MCF 10A (cell line): ENCODE measurements at regions not wholly inside any gene's neighbourhood (a gene's known extent, or its start where the extent isn't known, plus 50 kb on each side); places are given as distances from the start of the nearest gene placed in this dataset.
A peak's percentile ranks its signal among the peaks of the same experiment; 100 is the strongest.

Experiments
- BruUV-seq: library from RNA; stranded (reverse); fragments of 400-500 nt; replicated peaks from 2 replicates; lab custom pipeline; 2021; lab: Mats Ljungman, UMichigan
- CTCF ChIA-PET: fragments of 300-600 bp; sonication (Branson Sonifier 250); formaldehyde crosslinking; extraction: SDS; loops from one replicate; lab custom pipeline; 2021; ENCODE audit warnings: antibody characterized with exemption, inconsistent platforms; lab: Yijun Ruan, JAX
- POLR2A ChIA-PET: fragments of 300-600, 350-650 bp; sonication (Branson Sonifier 250); formaldehyde crosslinking; extraction: SDS; loops from one replicate; lab custom pipeline; 2020; ENCODE audit warnings: antibody characterized with exemption, inconsistent platforms; lab: Yijun Ruan, JAX
- DNase-seq: peaks from one replicate; pipeline ENCODE4 v3.0.0-alpha.2; 2018; ENCODE audit not compliant: unreplicated experiment
- H3K27ac Mint-ChIP-seq: one replicate; pipeline ENCODE4 v1.8.0; 2022; ENCODE audit warnings: mild to moderate bottlenecking, low read depth, mixed read lengths; ENCODE audit not compliant: unreplicated experiment
- H3K27me3 Mint-ChIP-seq: one replicate; pipeline ENCODE4 v1.8.0; 2022; ENCODE audit warnings: mixed read lengths; ENCODE audit not compliant: insufficient read depth, unreplicated experiment
- H3K36me3 Mint-ChIP-seq: one replicate; pipeline ENCODE4 v1.8.0; 2022; ENCODE audit warnings: mild to moderate bottlenecking, moderate library complexity, mixed read lengths; ENCODE audit not compliant: insufficient read depth, unreplicated experiment
- H3K4me1 Mint-ChIP-seq: one replicate; pipeline ENCODE4 v1.8.0; 2022; ENCODE audit warnings: mixed read lengths; ENCODE audit not compliant: insufficient read depth, unreplicated experiment
- H3K4me3 Mint-ChIP-seq: one replicate; pipeline ENCODE4 v1.8.0; 2022; ENCODE audit warnings: mild to moderate bottlenecking, moderate library complexity, mixed read lengths; ENCODE audit not compliant: unreplicated experiment
- H3K9me3 Mint-ChIP-seq: one replicate; pipeline ENCODE4 v1.8.0; 2022; ENCODE audit warnings: mixed read lengths; ENCODE audit not compliant: unreplicated experiment
- CTCF ChIP-seq: fragments of 200-600 bp; IDR thresholded peaks from one replicate; pipeline ENCODE4 v1.8.0; 2022; ENCODE audit warnings: antibody characterized with exemption, mild to moderate bottlenecking; ENCODE audit not compliant: unreplicated experiment
- intact Hi-C: fragments of 100-400 bp; cut with micrococcal nuclease; formaldehyde crosslinking; loops from 2 replicates; pipeline ENCODE4 v1.14.1; 2022

- H3K4me1 Mint-ChIP-seq, result no peaks in the 10 kb centered on the region
- DNase-seq, result no peak
- no peak overlapping the region for H3K27ac Mint-ChIP-seq
- no TSS peak for BruUV-seq
- no peaks in the 10 kb centered on the region for H3K36me3 Mint-ChIP-seq
- TF ChIP-seq CTCF, result no peak
- no peaks in the 10 kb centered on the region for H3K9me3 Mint-ChIP-seq
- ChIA-PET POLR2A (no interaction called here), CTCF (interaction anchor here (0.5 kb wide), 1 partner anchor 639 kb away, joined by 3 read pairs; no protein-coding TSS in a partner anchor)
- H3K4me3 Mint-ChIP-seq, result no peak overlapping the region
- H3K27me3 Mint-ChIP-seq, result no peaks in the 10 kb centered on the region
- intact Hi-C loops, result no loop called here
Measured at GRCh38 chr11:26860091-26860780, 133.7 kb upstream of the FIBIN start.

GRCh38 chr11:26860895-26861294 lies 133.0 kb upstream of the FIBIN start:
- no peak overlapping the region for H3K4me3 Mint-ChIP-seq
- H3K27me3 Mint-ChIP-seq, result no peaks in the 10 kb centered on the region
- TF ChIP-seq CTCF, result no peak
- ChIA-PET POLR2A (interaction anchor here (0.7 to 1.1 kb wide), 2 partner anchors 8 to 11 kb away, joined by 4 to 5 read pairs; no protein-coding TSS in a partner anchor), CTCF (interaction anchor here (0.5 kb wide), 1 partner anchor 638 kb away, joined by 3 read pairs; no protein-coding TSS in a partner anchor)
- no peaks in the 10 kb centered on the region for H3K4me1 Mint-ChIP-seq
- no peak for DNase-seq
- no TSS peak for BruUV-seq
- intact Hi-C loops, result no loop called here
- H3K27ac Mint-ChIP-seq, result no peak overlapping the region
- no peaks in the 10 kb centered on the region for H3K9me3 Mint-ChIP-seq
- H3K36me3 Mint-ChIP-seq, result no peaks in the 10 kb centered on the region

- ChIA-PET CTCF (no interaction called here), POLR2A (interaction anchor here (0.6 to 0.7 kb wide), 2 partner anchors 103 to 226 kb away, joined by 4 to 7 read pairs; no protein-coding TSS in a partner anchor)
- intact Hi-C loops, result no loop called here
- no peak for DNase-seq
- H3K27me3 Mint-ChIP-seq, result no peaks in the 10 kb centered on the region
- no peak for TF ChIP-seq CTCF
- H3K27ac Mint-ChIP-seq, result peak overlapping the region; percentile 22
- H3K36me3 Mint-ChIP-seq, result no peaks in the 10 kb centered on the region
- no peaks in the 10 kb centered on the region for H3K9me3 Mint-ChIP-seq
- H3K4me1 Mint-ChIP-seq, result peaks cover 4% of the 10 kb centered on the region
- no peak overlapping the region for H3K4me3 Mint-ChIP-seq
- no TSS peak for BruUV-seq
Measured at GRCh38 chr11:26862801-26863200, 131.1 kb upstream of the FIBIN start.

GRCh38 chr11:26865703-26866102 lies 128.2 kb upstream of the FIBIN start:
- no peak overlapping the region for H3K4me3 Mint-ChIP-seq
- BruUV-seq, result no TSS peak
- no peaks in the 10 kb centered on the region for H3K9me3 Mint-ChIP-seq
- ChIA-PET CTCF (no interaction called here), POLR2A (interaction anchor here (0.6 to 1.0 kb wide), 4 partner anchors 44 to 269 kb away, joined by 3 to 4 read pairs (median 3); no protein-coding TSS in a partner anchor)
- H3K27ac Mint-ChIP-seq, result no peak overlapping the region
- DNase-seq, result no peak
- TF ChIP-seq CTCF, result no peak
- no peaks in the 10 kb centered on the region for H3K36me3 Mint-ChIP-seq
- no peaks in the 10 kb centered on the region for H3K27me3 Mint-ChIP-seq
- peaks cover 5% of the 10 kb centered on the region for H3K4me1 Mint-ChIP-seq
- intact Hi-C loops, result no loop called here
